EL (cell line): ENCODE measurements at regions not wholly inside any gene's neighbourhood (a gene's known extent, or its start where the extent isn't known, plus 50 kb on each side); places are given as distances from the start of the nearest gene placed in this dataset.

ENCODE experiments used
- DNase-seq: peaks from one replicate; pipeline ENCODE4 v3.0.0-alpha.2; 2016

DNA sequence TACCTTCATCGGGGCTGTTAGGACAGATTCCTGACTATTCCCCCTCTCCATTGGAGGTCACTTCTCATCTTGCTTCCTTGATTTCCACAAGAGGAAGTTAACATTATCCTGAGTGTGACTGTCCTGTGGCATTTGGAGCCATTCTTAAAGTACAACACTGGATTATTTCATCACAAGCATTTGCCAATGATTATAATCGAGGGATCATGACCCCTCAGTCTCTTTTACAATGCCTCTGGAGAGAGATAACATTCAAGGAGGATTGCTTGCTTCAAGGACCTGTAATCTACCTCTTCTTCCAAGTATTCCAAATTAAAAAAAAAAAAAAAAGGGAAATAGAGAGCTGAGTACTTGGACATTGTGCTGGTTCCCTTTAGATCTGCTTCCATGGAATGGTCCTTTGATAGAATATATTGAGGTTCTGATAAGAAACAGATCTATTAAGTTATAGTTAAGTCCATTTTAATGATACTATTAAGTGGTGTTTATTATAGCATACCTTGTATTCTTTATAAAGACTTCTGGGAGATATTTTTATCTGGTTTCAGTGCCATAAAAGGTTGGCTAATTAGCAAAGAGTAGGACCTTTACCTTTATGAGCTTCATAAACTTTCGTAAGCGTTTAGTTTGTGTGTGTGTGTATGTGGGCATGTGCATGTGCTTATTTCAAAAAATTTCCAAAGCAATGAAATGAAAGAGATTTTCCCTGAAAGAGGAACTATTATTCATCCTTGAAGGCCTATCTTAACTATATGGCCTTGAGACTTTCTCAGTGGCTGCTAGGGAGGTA lies 469.1 kb downstream of the DHX35 start:
- DNase-seq = no peak

DNA sequence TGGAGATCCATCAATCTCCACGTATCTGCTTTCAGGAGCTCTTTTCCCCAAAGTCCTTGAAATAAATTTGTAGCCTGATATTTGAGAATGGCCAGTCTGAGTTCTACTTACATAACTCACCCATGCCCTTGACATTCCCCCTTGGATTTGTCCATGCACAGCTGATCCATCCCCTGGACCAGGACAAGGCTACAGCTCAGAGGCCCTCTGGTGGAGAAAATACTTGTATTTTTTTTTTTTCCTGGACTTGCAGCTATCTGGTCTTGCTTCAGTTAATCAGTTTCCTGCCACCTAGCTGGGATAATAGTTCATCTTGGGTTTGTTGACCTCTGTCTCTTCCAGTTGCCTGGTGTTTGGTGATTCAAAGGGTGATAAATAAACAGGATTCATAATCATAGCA lies 467.6 kb downstream of the DHX35 start:
- DNase-seq = peak; percentile 1

DNA sequence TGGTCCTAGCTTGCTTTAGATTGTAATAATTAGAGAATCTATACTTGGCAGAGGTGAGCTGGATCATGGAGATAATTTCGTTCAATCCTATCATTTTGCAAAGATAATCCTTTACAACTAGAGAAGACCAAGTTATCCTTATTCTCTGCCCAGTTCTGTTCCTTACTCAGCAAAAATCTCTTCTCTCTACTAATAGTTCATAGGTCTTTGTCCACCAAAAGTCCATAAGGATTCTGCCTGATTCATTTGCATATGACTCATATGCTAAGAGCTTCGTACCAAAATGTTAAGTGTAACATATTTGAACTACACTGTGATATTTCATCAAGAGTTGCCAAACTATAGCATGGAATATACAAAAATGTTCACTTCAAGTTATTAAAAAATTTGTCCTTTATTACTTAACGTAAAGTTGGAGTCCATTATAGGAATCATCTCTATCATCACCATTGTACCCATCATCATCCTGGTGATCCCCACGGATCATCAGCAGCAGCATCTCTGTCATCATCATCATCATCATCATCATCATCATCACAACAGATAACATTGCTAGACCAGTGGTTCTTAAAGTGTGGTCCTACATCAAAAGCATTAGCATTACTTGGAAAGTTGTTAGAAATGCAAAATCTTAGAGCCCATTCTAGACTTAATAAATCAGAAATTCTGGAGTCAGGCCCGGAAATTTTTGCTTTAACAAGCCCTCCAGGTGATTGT lies 463.0 kb downstream of the DHX35 start:
- DNase-seq = no peak

DNA sequence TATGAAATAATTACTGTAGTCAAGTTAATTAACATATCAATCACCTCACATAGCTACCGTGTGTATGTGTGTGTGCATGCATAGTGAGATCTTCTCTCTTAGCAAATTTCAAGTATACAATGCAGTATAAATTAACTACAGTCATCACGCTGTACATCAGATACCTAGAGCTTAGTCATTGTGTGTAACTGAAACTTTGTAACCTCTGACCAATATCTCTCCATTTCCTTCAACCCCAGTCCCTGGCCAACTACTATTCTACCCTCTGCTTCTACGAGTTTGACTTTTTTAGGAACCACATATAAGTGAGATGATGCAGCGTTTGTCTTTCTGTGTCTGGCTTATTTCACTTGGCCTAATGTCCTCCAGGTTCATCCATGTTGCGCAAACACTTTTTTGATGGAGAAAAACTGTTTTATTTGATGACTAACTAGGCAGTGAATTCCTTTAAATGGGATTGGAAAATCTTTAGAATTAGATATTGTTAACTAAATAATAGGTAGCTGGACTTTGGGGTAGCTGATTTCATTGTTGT lies 459.5 kb downstream of the DHX35 start:
- DNase-seq = no peak

DNA sequence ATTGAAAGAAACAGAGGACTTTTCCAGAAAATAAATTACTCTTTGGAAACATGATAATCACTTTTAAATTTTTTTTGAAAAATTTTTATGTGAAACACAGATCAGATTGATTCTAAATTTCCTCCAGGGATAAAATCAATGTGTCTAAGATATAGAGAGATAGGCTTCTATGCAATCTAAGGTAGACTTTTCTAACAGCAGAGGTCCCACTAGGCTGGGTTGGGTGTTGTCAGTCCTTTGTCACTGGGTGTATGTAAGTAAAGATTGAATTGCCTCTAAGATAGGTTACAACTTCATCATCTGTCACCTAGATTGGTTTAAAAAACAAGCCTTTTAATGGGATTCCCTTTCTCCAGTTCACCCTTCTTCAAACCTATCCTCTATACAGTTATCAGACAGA lies 449.9 kb downstream of the DHX35 start:
- DNase-seq = no peak

DNA sequence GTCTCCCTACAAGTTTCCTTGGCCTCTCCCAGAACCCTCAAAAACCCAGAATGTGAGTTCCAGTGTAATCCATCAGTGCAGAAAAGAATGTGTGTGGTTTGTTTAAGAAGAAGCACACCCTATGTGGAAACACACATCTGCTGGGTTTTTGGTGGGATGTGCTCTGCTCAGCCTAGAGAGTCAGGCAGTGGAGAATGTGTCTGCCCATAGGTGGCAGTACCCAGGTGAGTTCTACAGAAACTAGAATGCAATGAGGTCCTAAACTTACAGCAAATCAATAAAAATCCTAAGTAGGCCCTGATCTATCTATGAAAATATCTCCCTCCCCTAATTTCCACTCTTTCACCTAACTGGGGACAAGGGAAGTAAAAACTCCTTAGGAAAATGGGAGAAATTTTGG lies 437.3 kb downstream of the DHX35 start:
- DNase-seq = no peak

DNA sequence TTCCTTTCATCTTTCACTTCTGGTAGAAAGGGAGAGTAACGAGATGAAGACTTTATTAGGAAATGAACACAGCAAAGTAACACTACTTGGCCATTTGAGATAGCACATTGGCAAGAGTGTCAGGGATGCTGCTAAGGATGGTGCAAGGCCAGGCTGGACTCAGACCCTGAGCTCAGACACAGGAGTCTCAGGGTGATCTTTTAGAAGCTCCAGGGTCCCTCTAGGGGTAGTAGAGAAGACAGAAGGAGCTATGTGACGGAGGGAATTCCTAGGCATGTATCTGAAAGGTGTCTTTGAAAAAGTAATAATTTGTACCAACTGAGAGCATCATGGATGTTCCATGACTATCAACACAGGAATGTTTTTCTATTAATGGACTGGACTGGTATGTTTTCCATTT lies 436.5 kb downstream of the DHX35 start:
- no peak for DNase-seq

DNA sequence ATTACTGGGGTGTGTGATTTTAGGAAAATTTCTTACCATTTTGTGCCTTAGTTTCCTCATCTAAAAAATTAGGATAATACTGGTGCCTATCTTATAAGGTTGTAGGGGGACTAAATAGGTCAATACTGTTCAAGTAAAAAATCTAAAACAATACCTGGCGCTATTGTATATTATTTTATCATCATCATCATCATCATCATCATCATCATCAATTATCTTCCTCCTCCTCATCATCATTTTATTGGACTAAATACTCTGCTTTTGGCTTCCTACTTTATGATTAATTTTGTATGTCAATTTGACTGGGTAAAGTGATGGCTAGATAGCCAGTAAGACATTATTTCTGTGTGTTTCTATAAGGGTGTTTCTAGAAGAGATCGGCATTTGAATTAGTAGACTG lies 435.5 kb downstream of the DHX35 start:
- DNase-seq = no peak

DNA sequence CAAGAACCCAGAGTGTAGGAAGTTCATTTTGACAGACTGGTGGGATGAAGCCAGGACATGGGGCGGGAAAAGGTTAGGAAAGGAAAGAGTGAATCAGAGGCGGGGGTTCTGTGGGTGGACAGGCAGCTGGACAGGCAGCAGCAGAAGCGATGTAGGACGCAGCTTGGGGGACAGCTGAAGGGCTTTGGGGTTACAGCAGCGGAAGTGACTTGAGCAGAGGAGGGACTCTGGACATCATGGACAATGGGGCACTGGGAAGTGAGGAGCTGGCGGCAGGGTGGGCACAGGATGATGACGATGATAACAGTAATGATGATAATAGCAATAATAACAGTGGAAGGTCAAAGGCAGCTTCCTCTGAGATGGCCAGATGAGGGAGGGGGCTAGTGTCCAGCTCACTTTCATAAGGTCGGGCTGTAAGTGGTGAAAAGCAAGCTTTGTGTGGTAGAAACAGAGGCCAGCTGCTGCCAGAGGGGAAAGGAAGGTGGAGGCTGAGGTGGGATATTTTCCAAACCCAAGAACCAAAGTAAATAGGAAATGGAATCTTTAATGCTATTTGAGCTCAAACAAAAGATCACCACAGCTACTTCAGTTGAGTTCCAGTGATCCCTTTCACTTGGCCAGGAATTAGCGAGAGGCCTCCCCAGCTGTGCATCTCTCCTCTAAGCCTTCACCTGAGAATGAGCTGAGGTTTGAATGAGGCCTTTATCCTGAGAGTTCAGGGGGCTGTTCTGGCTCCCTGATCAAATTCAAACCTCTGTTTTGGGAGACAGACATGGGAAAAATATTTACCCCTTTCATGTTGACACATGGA lies 433.5 kb downstream of the DHX35 start:
- no peak for DNase-seq

DNA sequence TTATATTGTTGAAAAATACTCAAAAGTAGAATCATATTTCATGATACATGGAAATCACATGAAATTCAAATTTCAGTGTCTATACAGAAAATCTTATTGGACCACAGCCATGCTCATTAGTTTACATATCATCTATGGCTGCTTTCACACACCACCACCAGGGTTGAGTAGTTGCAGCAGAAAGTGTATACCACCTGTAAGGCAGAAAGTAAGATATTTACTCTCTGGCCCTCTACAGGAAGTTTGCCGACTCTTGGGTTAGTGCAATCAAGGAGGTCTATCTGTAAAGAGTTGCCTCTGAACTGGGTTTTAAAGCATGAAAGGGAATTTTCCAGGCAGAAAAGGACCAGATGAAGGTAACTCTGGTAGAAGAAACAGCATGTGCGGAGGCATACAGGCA lies 432.3 kb downstream of the DHX35 start:
- DNase-seq = no peak

DNA sequence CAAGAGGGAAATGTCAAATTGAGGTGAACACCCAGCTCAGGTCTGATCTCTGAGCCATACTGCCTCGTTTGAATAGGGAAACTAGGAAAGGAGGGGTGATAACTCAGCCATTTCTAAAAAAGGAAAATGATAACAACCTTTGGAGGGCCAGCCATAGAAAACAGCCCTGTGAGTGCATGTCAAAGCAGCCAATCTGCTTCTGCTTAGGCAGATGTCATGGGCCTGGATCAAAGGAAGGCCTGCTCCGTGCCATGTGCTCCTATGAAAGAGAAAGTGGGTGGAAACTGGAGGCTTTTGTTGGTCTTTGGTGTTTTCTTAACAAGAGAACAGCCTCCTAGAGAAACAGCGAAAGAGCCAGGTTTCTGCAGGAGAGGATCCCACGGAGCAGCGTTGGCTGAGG lies 428.0 kb downstream of the DHX35 start:
- DNase-seq = no peak

DNA sequence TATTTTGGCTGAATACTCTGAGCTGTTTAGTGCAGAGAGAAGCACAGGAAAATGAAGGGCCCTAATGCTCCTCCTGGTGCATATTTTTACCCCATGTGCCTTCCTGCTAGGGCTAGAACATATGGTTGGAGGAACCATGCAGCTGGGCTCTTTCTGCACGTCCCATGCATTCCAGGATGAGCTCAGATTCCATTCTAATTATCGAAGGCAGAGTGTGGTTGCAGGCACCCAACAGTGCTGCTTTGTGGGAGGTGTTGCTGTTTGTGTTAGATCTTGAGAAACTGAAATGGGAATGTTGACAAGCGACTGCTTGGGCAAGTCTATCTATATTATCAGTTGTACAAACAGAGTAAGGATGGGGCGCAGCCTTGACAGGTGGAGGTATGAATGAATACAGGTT lies 419.5 kb downstream of the DHX35 start:
- DNase-seq = no peak

DNA sequence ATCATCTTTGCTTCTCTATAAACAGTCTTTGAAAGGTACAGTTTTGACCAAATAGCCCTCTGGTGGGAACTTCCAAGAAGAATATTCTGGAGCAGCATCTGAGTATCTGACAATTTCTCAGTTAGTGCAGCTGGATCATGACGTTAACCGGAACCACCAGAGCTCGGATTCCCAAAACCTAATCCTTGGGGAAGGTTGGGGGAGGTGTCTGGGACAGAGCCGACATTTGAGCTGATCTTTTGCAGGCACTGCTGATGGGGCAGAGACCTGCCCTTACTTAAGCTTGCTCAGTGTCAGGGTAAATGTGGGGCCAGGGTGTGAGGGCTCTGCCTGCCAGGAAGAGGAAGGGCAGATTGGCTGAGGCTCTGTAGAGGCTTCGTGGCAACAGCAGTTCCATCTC lies 416.6 kb downstream of the DHX35 start:
- DNase-seq = no peak

DNA sequence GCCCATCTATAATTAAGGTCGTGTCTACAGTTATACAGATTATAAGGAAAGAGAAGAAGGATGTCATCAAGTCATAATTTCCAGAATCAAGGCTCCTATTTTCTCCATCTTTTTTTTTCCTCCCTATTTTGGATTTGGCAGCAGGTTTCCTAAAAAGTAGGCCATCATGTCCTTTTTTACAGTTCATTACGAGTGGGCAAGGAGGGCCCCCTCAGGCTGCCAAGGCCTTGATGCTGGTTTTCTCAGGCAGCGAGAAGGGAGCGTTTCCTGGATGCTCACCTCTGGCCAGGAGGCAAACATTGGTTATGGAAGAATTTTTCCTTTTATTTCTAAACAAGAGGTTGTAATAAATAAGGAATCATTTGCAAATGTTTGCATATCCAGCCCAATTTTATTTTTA lies 414.6 kb downstream of the DHX35 start:
- DNase-seq = no peak

DNA sequence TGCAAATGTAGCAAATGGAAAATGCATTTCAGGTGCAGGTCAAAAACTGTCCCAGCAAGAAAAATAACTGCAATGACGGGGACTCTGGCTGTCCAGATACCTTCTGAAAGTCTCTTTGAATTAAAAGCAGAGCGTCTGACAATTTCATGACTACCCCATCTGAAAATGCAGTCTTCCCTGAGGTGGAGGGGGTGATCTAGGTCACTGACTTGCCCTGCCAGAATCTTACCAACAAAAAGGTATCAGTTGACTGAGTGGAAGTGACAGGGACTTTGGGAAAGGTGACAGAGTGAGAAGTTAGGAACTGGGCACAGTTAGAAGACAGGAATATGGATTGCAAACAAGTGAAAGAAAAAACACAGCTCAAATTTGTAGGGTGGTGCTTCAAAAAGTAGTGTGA lies 402.2 kb downstream of the DHX35 start:
- DNase-seq = no peak

DNA sequence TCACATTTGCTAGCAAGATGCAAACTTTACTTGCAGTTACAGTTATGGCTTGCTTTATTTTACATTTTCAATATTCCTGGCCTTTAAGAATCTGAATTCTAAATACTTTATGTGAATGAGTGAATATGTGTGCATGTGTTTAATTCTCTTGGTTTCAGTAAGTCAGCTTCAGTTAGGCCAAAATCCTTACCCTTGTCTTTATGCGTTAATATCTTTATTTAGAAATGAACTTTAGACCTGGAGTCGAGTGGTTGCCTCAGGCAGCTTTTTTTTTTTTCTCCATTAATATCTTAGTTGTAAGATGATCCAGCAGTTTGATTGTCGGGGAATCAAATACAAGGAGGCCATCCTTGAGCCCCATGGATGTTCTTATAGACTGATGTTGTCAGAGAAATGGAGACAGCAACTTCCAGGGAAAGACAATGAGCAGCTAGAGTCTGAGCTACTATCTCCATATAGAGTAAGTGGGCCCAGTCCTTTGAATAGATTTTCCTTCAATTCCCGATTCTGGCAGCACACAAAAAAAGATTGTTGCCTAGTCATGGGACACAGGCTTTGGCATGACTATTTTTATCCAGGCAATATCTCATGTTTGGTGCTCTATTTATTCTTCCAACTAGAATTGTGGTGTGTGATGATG lies 398.0 kb downstream of the DHX35 start:
- no peak for DNase-seq

DNA sequence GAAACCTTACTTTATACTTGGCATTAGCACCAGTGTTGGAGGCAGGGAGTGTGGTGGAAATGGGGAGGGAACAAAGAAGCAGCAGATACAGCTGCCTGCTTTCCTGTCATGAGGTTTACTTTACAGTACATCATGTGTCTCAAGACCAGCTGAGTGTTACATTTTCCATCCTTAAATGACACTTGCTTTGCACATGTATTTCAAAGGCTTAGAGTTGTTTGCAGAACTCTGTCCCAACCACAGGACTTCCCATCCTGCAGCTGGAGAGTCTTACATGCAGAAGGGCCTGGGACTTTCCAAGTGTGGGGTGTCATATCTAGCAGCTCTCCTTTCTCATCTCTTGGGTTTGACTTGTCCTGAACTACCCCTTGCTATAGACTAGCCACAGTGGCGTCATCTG lies 395.9 kb downstream of the DHX35 start:
- no peak for DNase-seq

DNA sequence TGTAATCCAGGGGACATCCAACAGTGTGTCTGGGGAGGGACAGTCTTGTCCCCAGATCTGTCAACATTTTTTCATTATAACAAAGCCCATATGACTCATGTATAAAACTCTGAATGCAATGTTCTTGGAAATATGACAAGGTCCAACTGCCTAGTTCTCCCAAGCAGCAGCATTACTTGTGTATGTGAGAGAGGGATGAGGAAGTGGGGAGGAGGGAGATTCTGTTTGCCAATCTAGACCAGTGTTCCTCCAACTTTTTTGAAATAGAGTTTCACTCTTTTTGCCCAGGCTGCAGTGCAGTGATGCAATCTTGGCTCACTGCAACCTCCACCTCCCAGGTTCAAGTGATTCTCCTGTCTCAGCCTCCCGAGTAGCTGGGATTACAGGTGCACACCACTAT lies 394.8 kb downstream of the DHX35 start:
- no peak for DNase-seq

DNA sequence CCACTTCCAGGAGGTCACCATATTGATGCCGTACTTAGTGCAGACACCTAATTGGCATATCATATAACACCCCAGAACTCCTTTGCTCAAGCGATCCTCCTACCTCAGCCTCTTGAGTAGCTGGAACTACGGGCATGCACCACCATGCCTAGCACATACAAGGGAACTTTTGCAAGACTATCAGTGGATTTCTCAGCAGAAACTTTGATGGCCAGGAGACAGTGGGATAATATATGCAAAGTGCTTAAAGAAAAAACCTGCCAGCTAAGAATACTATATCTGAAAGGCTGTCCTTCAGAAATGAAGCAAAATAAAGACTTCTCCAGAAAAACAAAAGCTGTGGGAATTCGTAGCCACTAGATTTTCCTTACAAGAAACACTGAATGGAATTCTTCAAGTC lies 387.1 kb downstream of the DHX35 start:
- DNase-seq = no peak

DNA sequence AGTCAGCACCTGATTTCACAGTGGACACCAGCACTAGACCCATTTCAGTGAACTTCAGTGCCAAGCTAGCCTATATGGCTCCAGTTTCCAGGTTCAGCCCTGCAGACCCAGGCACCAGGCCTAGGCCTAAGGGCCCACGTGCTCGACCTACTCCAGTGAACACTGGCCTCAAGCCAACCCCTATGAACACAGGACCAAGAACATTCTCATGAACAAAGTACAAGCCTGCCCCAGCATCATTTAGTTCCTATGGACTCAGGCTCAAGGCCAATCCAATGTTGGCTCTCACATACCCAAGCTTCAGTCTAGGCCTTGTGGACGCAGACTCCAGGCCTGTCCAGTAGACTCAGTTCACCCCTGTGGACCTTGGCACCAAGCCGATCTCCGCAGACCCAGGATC lies 385.5 kb downstream of the DHX35 start:
- no peak for DNase-seq

DNA sequence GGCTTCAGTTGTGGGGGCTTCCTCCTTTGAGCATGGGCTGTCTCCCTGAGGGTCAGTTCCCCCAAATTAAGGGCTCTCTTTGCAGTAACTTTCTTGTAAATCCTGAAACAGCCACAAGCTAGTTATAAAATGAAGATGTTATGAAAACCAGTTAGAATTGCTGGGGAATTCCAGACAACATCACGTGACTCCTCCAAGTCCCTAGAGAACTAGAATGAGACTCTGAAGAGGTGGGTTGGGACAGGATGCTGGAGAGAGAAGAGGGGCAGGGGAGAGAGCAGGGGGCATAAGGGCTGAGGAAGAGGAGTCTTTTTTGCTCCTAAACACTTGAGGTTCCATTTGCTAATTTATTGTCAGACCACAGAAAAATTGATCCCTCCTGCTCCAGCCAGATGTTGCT lies 380.3 kb downstream of the DHX35 start:
- no peak for DNase-seq

DNA sequence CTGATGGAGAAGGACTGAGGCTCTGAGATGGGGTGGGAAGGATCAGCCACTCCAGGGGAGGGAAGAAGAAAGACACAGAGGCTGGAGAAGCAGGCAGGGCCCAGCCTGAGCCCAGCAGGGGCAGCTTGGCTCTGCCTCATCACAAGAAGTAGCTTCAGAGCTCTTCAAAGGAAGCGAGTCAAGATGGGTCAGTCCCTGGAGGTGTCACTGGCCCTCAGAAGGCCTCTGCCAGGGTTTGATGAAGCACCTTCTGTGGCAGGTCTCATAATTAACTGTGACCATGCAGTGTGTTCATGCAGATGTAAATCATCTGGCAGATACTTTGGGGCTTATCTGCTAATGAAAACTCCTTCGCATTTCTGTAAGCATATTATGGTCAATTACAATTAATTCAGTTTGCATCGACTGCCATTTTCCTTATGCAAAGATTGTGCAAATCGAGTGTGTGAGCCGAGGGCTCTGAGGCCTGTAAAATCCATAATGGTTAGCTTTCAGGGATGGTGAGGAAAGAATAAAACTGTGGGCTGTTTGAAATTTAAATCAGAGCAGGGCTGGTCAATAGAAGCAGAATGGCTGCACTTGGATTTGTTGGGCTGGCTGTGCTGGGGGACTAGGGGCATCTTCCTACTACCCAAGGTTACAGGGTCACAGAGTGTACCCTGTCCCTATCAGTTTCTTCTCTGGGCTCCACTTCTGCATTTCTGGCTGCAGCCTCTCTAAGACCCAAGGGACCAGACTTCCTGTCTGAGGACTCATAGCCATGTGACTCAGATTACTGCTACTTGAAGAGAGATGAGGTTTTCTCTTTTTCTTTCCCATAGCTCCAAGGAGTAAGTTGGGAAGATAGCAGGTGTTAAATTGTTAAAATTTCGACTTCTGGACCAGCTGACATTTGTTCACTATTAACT lies 376.6 kb downstream of the DHX35 start:
- DNase-seq = no peak
